ENCODE measurements at regions not wholly inside any gene's neighbourhood (a gene's known extent, or its start where the extent isn't known, plus 50 kb on each side); places are given as distances from the start of the nearest gene placed in this dataset.
"Not testable (repeated sequence)": the region's sequence is repeated elsewhere in the genome, so short reads cannot be mapped to it uniquely, and the experiment has no call there.

GRCh38 chr7:149689291-149689721 is 84.1 kb downstream of the ZNF467 start:
- Histone ChIP-seq H3K9me3 (ENCODE audit: control insufficient read depth in 4 of 4, insufficient read depth in 3 of 4, low read length in 3 of 4) (peaks cover 0 to 6% (median 1%) of the 10 kb centered on the region in 4 donors), H3K4me1 (ENCODE audit: control insufficient read depth in 5 of 5, insufficient read depth in 5 of 5, low read length in 5 of 5) (peaks cover 0 to 9% (median 0%) of the 10 kb centered on the region in 5 donors), H3K36me3 (ENCODE audit: control insufficient read depth in 4 of 4, insufficient read depth in 4 of 4, low read length in 4 of 4) (no peaks in the 10 kb centered on the region), H3K4me3 (no peak overlapping the region), H3K27me3 (ENCODE audit: control insufficient read depth in 3 of 3, insufficient read depth in 3 of 3, low read length in 2 of 3) (peaks cover 0 to 21% (median 12%) of the 10 kb centered on the region in 3 donors), H3K9ac (ENCODE audit: insufficient read depth in 1 of 2, low read length in 2 of 2) (no peak overlapping the region), H3K27ac (ENCODE audit: low read depth in 1 of 2, low read length in 1 of 2) (no peak overlapping the region)
- ATAC-seq (ENCODE audit: insufficient read depth, low FRiP score) (no peak), DNase-seq (peak; percentile 66 to 86 (median 84))
- WGBS, 2 donors, result 71 to 72% methylated on average over 5 of the region's 5 CpGs
- TF ChIP-seq CTCF (IDR thresholded peaks at IDR 0.05; ENCODE audit: control extremely low read depth, extremely low read depth), result no peak

GRCh38 chr7:149688836-149689235 is 84.6 kb downstream of the ZNF467 start:
- H3K4me1 ChIP-seq (ENCODE audit: control insufficient read depth in 5 of 5, insufficient read depth in 5 of 5, low read length in 5 of 5), result peaks cover 0 to 9% (median 0%) of the 10 kb centered on the region in 5 donors
- DNase-seq (no peak), ATAC-seq (ENCODE audit: insufficient read depth, low FRiP score) (no peak)
- TF ChIP-seq CTCF (IDR thresholded peaks at IDR 0.05; ENCODE audit: control extremely low read depth, extremely low read depth), result no peak
- no peaks in the 10 kb centered on the region for H3K36me3 ChIP-seq (ENCODE audit: control insufficient read depth in 4 of 4, insufficient read depth in 4 of 4, low read length in 4 of 4)
- no peak overlapping the region for H3K4me3 ChIP-seq
- peaks cover 0 to 6% (median 1%) of the 10 kb centered on the region in 4 donors for H3K9me3 ChIP-seq (ENCODE audit: control insufficient read depth in 4 of 4, insufficient read depth in 3 of 4, low read length in 3 of 4)
- H3K27ac ChIP-seq (ENCODE audit: low read depth in 1 of 2, low read length in 1 of 2), result no peak overlapping the region
- 88 to 96% methylated on average over 3 of the region's 3 CpGs for WGBS, 2 donors
- no peak overlapping the region for H3K9ac ChIP-seq (ENCODE audit: insufficient read depth in 1 of 2, low read length in 2 of 2)
- H3K27me3 ChIP-seq (ENCODE audit: control insufficient read depth in 3 of 3, insufficient read depth in 3 of 3, low read length in 2 of 3), result peaks cover 0 to 19% (median 11%) of the 10 kb centered on the region in 3 donors

GRCh38 chr7:149687820-149688219 is 85.6 kb downstream of the ZNF467 start:
- peaks cover 0 to 12% (median 5%) of the 10 kb centered on the region in 3 donors for H3K27me3 ChIP-seq (ENCODE audit: control insufficient read depth in 3 of 3, insufficient read depth in 3 of 3, low read length in 2 of 3)
- H3K36me3 ChIP-seq (ENCODE audit: control insufficient read depth in 4 of 4, insufficient read depth in 4 of 4, low read length in 4 of 4); H3K27ac ChIP-seq (ENCODE audit: low read depth in 1 of 2, low read length in 1 of 2); H3K4me3 ChIP-seq; ATAC-seq (ENCODE audit: insufficient read depth, low FRiP score); H3K9ac ChIP-seq (ENCODE audit: insufficient read depth in 1 of 2, low read length in 2 of 2); DNase-seq; H3K4me1 ChIP-seq (ENCODE audit: control insufficient read depth in 5 of 5, insufficient read depth in 5 of 5, low read length in 5 of 5); H3K9me3 ChIP-seq (ENCODE audit: control insufficient read depth in 4 of 4, insufficient read depth in 3 of 4, low read length in 3 of 4): not testable (repeated sequence)
- 84 to 98% methylated on average over 7 of the region's 7 CpGs for WGBS, 2 donors

- H3K9me3 ChIP-seq (ENCODE audit: control insufficient read depth in 4 of 4, insufficient read depth in 3 of 4, low read length in 3 of 4), result peaks cover 0 to 6% (median 1%) of the 10 kb centered on the region in 4 donors
- DNase-seq (no peak), ATAC-seq (ENCODE audit: insufficient read depth, low FRiP score) (no peak)
- peaks cover 0 to 9% (median 0%) of the 10 kb centered on the region in 5 donors for H3K4me1 ChIP-seq (ENCODE audit: control insufficient read depth in 5 of 5, insufficient read depth in 5 of 5, low read length in 5 of 5)
- WGBS, 2 donors, result 38 to 51% methylated on average over 4 of the region's 4 CpGs
- peaks cover 0 to 10% (median 2%) of the 10 kb centered on the region in 3 donors for H3K27me3 ChIP-seq (ENCODE audit: control insufficient read depth in 3 of 3, insufficient read depth in 3 of 3, low read length in 2 of 3)
- H3K27ac ChIP-seq (ENCODE audit: low read depth in 1 of 2, low read length in 1 of 2), result no peak overlapping the region
- no peak overlapping the region for H3K9ac ChIP-seq (ENCODE audit: insufficient read depth in 1 of 2, low read length in 2 of 2)
- no peaks in the 10 kb centered on the region for H3K36me3 ChIP-seq (ENCODE audit: control insufficient read depth in 4 of 4, insufficient read depth in 4 of 4, low read length in 4 of 4)
- TF ChIP-seq CTCF (IDR thresholded peaks at IDR 0.05; ENCODE audit: control extremely low read depth, extremely low read depth), result no peak
- H3K4me3 ChIP-seq, result no peak overlapping the region
Observed at GRCh38 chr7:149686449-149686848, 86.9 kb downstream of the ZNF467 start.

All from lung (tissue), 11 donors.